WTC11 (cell line): ENCODE measurements at regions not wholly inside any gene's neighbourhood (a gene's known extent, or its start where the extent isn't known, plus 50 kb on each side); places are given as distances from the start of the nearest gene placed in this dataset.

Experiments
- ATAC-seq: fragments of 200-7000 bp; cut with Tn5 transposase; 2 replicates; pipeline ENCODE4 v1.10.0; 2021; ENCODE audit warnings: mild to moderate bottlenecking, moderate library complexity
- CTCF ChIA-PET: fragments of 300-600 bp; sonication (Branson Sonifier 250); formaldehyde crosslinking; loops from one replicate; lab custom pipeline; 2021; ENCODE audit warnings: antibody characterized with exemption; lab: Charles Lee
- POLR2A ChIA-PET: fragments of 350-600 bp; sonication (Branson Sonifier 250); formaldehyde crosslinking; loops from one replicate; lab custom pipeline; 2021; ENCODE audit warnings: antibody characterized with exemption; lab: Charles Lee
- DNase-seq: peaks from one replicate; pipeline ENCODE4 v3.0.0; 2021; ENCODE audit warnings: low spot score
- H3K27ac Mint-ChIP-seq: 2 replicates; pipeline ENCODE4 v1.8.0; 2021; ENCODE audit warnings: mixed read lengths
- H3K27me3 Mint-ChIP-seq: 2 replicates; pipeline ENCODE4 v1.8.0; 2021; ENCODE audit warnings: low read depth, mild to moderate bottlenecking, moderate library complexity, mixed read lengths
- H3K36me3 Mint-ChIP-seq: 2 replicates; pipeline ENCODE4 v1.8.0; 2021; ENCODE audit warnings: mixed read lengths
- H3K4me1 Mint-ChIP-seq: 2 replicates; pipeline ENCODE4 v1.8.0; 2022; ENCODE audit warnings: mixed read lengths
- H3K4me3 Mint-ChIP-seq: 2 replicates; pipeline ENCODE4 v1.8.0; 2021; ENCODE audit warnings: mild to moderate bottlenecking, moderate library complexity, mixed read lengths
- H3K9me3 Mint-ChIP-seq: 2 replicates; pipeline ENCODE4 v1.8.0; 2021; ENCODE audit warnings: mixed read lengths
- CREM ChIP-seq: sonication (generic); formaldehyde crosslinking; IDR thresholded peaks from 2 replicates; pipeline ENCODE4 v1.8.1; 2022; ENCODE audit warnings: mild to moderate bottlenecking, missing genetic modification reagents, moderate library complexity
- ELF4 ChIP-seq: sonication (generic); formaldehyde crosslinking; IDR thresholded peaks from 2 replicates; pipeline ENCODE4 v1.8.1; 2022; ENCODE audit warnings: low read depth, mild to moderate bottlenecking, moderate library complexity, missing genetic modification reagents
- ESRRA ChIP-seq: sonication (generic); formaldehyde crosslinking; IDR thresholded peaks from 2 replicates; pipeline ENCODE4 v1.8.1; 2022; ENCODE audit warnings: mild to moderate bottlenecking, missing genetic modification reagents, borderline replicate concordance
- JUN ChIP-seq: sonication (generic); formaldehyde crosslinking; IDR thresholded peaks from 2 replicates; pipeline ENCODE4 v1.8.0; 2023; ENCODE audit warnings: mild to moderate bottlenecking, missing genetic modification reagents
- NR1H2 ChIP-seq: sonication (generic); formaldehyde crosslinking; IDR thresholded peaks from 2 replicates; pipeline ENCODE4 v1.9.0; 2021; ENCODE audit warnings: mild to moderate bottlenecking, moderate library complexity, missing genetic modification reagents
- NR2C2 ChIP-seq: sonication (generic); formaldehyde crosslinking; IDR thresholded peaks from 2 replicates; pipeline ENCODE4 v1.8.0; 2022; ENCODE audit warnings: mild to moderate bottlenecking, missing genetic modification reagents
- SMAD4 ChIP-seq: sonication (generic); formaldehyde crosslinking; IDR thresholded peaks from 2 replicates; pipeline ENCODE4 v1.8.0; 2022; ENCODE audit warnings: mild to moderate bottlenecking, missing genetic modification reagents
- TCF7 ChIP-seq: sonication (generic); formaldehyde crosslinking; IDR thresholded peaks from 2 replicates; pipeline ENCODE4 v1.8.0; 2022; ENCODE audit warnings: mild to moderate bottlenecking, low read depth, missing genetic modification reagents, moderate library complexity
- ZNF121 ChIP-seq: sonication (generic); formaldehyde crosslinking; IDR thresholded peaks from 2 replicates; pipeline ENCODE4 v1.8.0; 2023; ENCODE audit warnings: missing genetic modification reagents
- ZNF138 ChIP-seq: sonication (generic); formaldehyde crosslinking; conservative IDR thresholded peaks from 2 replicates; pipeline ENCODE4 v1.8.1; 2022; ENCODE audit warnings: mild to moderate bottlenecking, moderate library complexity, missing genetic modification reagents
- ZNF416 ChIP-seq: fragments of 250-450 bp; sonication (Bioruptor Pico); IDR thresholded peaks from 2 replicates; pipeline ENCODE4 v1.9.0; 2021; ENCODE audit warnings: mild to moderate bottlenecking, inconsistent platforms
- ZSCAN18 ChIP-seq: fragments of 250-450 bp; sonication (Bioruptor Pico); IDR thresholded peaks from 2 replicates; pipeline ENCODE4 v2.1.2; 2022; ENCODE audit warnings: mild to moderate bottlenecking, moderate library complexity
- TF ChIP-seq, protein P1 (sequence below): fragments of 250-450 bp; sonication (Bioruptor Pico); conservative IDR thresholded peaks from 2 replicates; pipeline ENCODE4 v1.9.0; 2021; ENCODE audit warnings: mild to moderate bottlenecking
- TF ChIP-seq, protein P2 (sequence below): fragments of 250-450 bp; sonication (Bioruptor Pico); IDR thresholded peaks from 2 replicates; pipeline ENCODE4 v1.9.0; 2021; ENCODE audit warnings: moderate library complexity, mild to moderate bottlenecking, inconsistent platforms, borderline replicate concordance
- TF ChIP-seq, protein P3 (sequence below): sonication (generic); formaldehyde crosslinking; IDR thresholded peaks from 2 replicates; pipeline ENCODE4 v1.8.1; 2022; ENCODE audit warnings: low read depth, mild to moderate bottlenecking, moderate library complexity, missing genetic modification reagents, borderline replicate concordance
- TF ChIP-seq, protein P4 (sequence below): fragments of 250-450 bp; sonication (Bioruptor Pico); IDR thresholded peaks from 2 replicates; pipeline ENCODE4 v1.8.0; 2021; ENCODE audit warnings: mild to moderate bottlenecking
- TF ChIP-seq, protein P5 (sequence below): sonication (generic); formaldehyde crosslinking; IDR thresholded peaks from 2 replicates; pipeline ENCODE4 v1.8.1; 2023; ENCODE audit warnings: mild to moderate bottlenecking, missing genetic modification reagents, moderate library complexity
- TF ChIP-seq, protein P6 (sequence below): sonication (generic); formaldehyde crosslinking; conservative IDR thresholded peaks from 2 replicates; pipeline ENCODE4 v1.8.1; 2023; ENCODE audit warnings: mild to moderate bottlenecking, low read depth, missing genetic modification reagents, moderate library complexity

DNA sequence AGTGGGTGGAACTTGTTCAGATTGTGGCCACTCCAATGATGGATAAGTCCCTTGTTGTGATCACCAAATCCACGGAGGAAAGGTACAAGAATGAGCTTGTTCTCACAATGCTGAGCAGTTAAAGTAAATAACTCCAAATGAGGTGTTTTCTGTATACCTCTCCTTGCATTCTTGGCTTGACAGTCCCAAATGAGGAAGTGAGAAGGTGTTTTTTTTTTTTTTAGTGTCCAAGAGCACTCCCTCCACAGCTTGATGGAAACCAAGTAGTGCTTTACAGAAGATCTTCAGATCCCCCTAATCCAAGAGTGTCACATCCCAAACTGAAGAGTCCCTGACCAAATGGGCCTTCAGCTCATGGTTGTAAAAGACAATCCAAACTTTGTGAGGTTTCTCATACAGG is 153.6 kb downstream of the ATP23 start:
- no peaks in the 10 kb centered on the region for H3K4me1 Mint-ChIP-seq
- no peak for TF ChIP-seq ZNF138 (CRISPR knock-in tag)
- H3K27ac Mint-ChIP-seq = no peak overlapping the region
- ChIA-PET POLR2A (no interaction called here), CTCF (no interaction called here)
- H3K27me3 Mint-ChIP-seq = peaks cover 3% of the 10 kb centered on the region; the same call in 1 of the 2 replicates
- no peak overlapping the region for H3K4me3 Mint-ChIP-seq
- no peak for DNase-seq
- no peaks in the 10 kb centered on the region for H3K36me3 Mint-ChIP-seq
- ATAC-seq = no peak
- H3K9me3 Mint-ChIP-seq = peaks cover 10% of the 10 kb centered on the region

GRCh38 chr12:58097741-58098140 is 156.4 kb downstream of the ATP23 start:
- DNase-seq (no peak), ATAC-seq (no peak)
- Mint-ChIP-seq H3K27ac (no peak overlapping the region), H3K36me3 (peaks cover 4% of the 10 kb centered on the region; the same call in 1 of the 2 replicates), H3K4me1 (no peaks in the 10 kb centered on the region), H3K9me3 (peaks cover 15% of the 10 kb centered on the region), H3K27me3 (peaks cover 3% of the 10 kb centered on the region; the same call in 1 of the 2 replicates), H3K4me3 (no peak overlapping the region)
- POLR2A ChIA-PET = no interaction called here
- CTCF ChIA-PET = no interaction called here
- TF ChIP-seq, protein P1, sequence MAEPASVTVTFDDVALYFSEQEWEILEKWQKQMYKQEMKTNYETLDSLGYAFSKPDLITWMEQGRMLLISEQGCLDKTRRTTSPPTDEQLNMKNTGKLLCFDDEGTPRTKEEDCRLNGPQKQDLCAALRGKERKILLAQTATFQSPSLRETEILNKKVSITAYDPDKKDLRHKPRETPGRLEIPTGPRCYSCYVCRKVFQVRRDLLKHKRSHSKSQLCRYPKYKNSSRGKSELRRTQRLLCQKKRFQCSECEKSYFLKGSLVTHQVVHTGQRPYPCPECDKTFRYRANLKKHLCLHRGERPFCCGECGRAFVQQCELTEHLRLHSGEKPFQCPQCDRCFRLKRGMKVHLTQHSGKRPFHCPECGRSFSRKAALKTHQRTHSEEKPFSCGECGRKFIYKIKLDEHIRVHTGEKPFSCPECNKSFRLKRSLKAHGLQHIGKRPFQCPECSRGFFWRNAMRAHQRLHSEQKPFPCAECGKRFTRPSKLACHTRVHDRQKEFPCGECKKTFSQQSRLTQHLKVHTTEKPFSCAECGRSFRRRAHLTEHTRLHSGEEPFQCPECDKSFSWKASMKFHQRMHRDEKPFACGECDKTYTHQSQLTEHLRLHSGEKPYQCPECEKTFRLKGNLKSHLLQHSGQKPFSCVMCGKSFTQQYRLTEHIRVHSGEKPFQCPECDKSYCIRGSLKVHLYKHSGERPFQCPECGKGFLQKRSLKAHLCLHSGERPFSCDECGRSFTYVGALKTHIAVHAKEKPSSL (CRISPR knock-in tag) = no peak
- TF ChIP-seq ZNF416 (CRISPR knock-in tag) (no peak), ELF4 (CRISPR knock-in tag) (no peak), ZNF121 (CRISPR knock-in tag) (no peak), JUN (CRISPR knock-in tag) (no peak), SMAD4 (CRISPR knock-in tag) (no peak), TCF7 (CRISPR knock-in tag) (no peak), ZSCAN18 (CRISPR knock-in tag) (no peak), CREM (CRISPR knock-in tag) (no peak), NR2C2 (CRISPR knock-in tag) (no peak), NR1H2 (CRISPR knock-in tag) (no peak), ESRRA (CRISPR knock-in tag) (no peak)
- TF ChIP-seq, protein P2, sequence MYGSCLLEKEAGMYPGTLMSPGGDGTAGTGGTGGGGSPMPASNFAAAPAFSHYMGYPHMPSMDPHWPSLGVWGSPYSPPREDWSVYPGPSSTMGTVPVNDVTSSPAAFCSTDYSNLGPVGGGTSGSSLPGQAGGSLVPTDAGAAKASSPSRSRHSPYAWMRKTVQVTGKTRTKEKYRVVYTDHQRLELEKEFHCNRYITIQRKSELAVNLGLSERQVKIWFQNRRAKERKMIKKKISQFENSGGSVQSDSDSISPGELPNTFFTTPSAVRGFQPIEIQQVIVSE (CRISPR knock-in tag) = no peak
- TF ChIP-seq, protein P3, sequence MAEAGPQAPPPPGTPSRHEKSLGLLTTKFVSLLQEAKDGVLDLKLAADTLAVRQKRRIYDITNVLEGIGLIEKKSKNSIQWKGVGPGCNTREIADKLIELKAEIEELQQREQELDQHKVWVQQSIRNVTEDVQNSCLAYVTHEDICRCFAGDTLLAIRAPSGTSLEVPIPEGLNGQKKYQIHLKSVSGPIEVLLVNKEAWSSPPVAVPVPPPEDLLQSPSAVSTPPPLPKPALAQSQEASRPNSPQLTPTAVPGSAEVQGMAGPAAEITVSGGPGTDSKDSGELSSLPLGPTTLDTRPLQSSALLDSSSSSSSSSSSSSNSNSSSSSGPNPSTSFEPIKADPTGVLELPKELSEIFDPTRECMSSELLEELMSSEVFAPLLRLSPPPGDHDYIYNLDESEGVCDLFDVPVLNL = no peak
- TF ChIP-seq, protein P4, sequence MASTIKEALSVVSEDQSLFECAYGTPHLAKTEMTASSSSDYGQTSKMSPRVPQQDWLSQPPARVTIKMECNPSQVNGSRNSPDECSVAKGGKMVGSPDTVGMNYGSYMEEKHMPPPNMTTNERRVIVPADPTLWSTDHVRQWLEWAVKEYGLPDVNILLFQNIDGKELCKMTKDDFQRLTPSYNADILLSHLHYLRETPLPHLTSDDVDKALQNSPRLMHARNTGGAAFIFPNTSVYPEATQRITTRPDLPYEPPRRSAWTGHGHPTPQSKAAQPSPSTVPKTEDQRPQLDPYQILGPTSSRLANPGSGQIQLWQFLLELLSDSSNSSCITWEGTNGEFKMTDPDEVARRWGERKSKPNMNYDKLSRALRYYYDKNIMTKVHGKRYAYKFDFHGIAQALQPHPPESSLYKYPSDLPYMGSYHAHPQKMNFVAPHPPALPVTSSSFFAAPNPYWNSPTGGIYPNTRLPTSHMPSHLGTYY (CRISPR knock-in tag) = no peak
- TF ChIP-seq, protein P5, sequence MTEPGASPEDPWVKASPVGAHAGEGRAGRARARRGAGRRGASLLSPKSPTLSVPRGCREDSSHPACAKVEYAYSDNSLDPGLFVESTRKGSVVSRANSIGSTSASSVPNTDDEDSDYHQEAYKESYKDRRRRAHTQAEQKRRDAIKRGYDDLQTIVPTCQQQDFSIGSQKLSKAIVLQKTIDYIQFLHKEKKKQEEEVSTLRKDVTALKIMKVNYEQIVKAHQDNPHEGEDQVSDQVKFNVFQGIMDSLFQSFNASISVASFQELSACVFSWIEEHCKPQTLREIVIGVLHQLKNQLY (CRISPR knock-in tag) = no peak
- TF ChIP-seq, protein P6, sequence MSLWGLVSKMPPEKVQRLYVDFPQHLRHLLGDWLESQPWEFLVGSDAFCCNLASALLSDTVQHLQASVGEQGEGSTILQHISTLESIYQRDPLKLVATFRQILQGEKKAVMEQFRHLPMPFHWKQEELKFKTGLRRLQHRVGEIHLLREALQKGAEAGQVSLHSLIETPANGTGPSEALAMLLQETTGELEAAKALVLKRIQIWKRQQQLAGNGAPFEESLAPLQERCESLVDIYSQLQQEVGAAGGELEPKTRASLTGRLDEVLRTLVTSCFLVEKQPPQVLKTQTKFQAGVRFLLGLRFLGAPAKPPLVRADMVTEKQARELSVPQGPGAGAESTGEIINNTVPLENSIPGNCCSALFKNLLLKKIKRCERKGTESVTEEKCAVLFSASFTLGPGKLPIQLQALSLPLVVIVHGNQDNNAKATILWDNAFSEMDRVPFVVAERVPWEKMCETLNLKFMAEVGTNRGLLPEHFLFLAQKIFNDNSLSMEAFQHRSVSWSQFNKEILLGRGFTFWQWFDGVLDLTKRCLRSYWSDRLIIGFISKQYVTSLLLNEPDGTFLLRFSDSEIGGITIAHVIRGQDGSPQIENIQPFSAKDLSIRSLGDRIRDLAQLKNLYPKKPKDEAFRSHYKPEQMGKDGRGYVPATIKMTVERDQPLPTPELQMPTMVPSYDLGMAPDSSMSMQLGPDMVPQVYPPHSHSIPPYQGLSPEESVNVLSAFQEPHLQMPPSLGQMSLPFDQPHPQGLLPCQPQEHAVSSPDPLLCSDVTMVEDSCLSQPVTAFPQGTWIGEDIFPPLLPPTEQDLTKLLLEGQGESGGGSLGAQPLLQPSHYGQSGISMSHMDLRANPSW = no peak
